Esophagus squamous epithelium (tissue), 4 donors: ENCODE measurements at regions not wholly inside any gene's neighbourhood (a gene's known extent, or its start where the extent isn't known, plus 50 kb on each side); places are given as distances from the start of the nearest gene placed in this dataset.

ENCODE experiments used
- CTCF ChIP-seq, 6 experiments: fragments of 450-650 bp in 4 of 6; fragments of 200-600 bp in 2 of 6; sonication (generic) in 2 of 6; IDR thresholded peaks; one replicate each; pipeline ENCODE4 v1.5.1; 2016 to 2019; ENCODE audit warnings: antibody characterized with exemption in 6 of 6, mild to moderate bottlenecking in 4 of 6, moderate library complexity in 4 of 6
- POLR2A ChIP-seq, 4 donors: fragments of 450-650 bp; IDR thresholded peaks; one replicate each; pipeline ENCODE4 v1.6.1; 2017; ENCODE audit warnings: antibody characterized with exemption in 4 of 4, mild to moderate bottlenecking in 4 of 4, moderate library complexity in 3 of 4

- no peak for TF ChIP-seq CTCF (IDR thresholded peaks at IDR 0.05)
- no peak for TF ChIP-seq POLR2A (IDR thresholded peaks at IDR 0.05)
Measured at GRCh38 chr14:98219638-98220037, 1052.4 kb downstream of the BCL11B start.
